ENCODE measurements at regions not wholly inside any gene's neighbourhood (a gene's known extent, or its start where the extent isn't known, plus 50 kb on each side); places are given as distances from the start of the nearest gene placed in this dataset.

- H3K27ac Mint-ChIP-seq: no peak overlapping the region
Measured at GRCh38 chr1:55926906-55927471, 652.4 kb downstream of the PLPP3 start.

GRCh38 chr1:55916907-55917306 lies 662.5 kb downstream of the PLPP3 start:
- no peak for TF ChIP-seq EZH2 (IDR thresholded peaks at IDR 0.05)
- TF ChIP-seq EZH2phosphoT487 (IDR thresholded peaks at IDR 0.05): no peak
- no peak for TF ChIP-seq CTCF (IDR thresholded peaks at IDR 0.05)
- Mint-ChIP-seq H3K27me3 (ENCODE audit: insufficient read depth, low read depth) (peaks cover 3% of the 10 kb centered on the region), H3K4me1 (no peaks in the 10 kb centered on the region), H3K4me3 (no peak overlapping the region), H3K9me3 (peaks cover 6% of the 10 kb centered on the region), H3K36me3 (no peaks in the 10 kb centered on the region), H3K27ac (no peak overlapping the region)
- H3K27me3 ChIP-seq: no peaks in the 10 kb centered on the region
- H3K4me3 ChIP-seq: no peak overlapping the region
- no peaks in the 10 kb centered on the region for H3F3A ChIP-seq (ENCODE audit: low read depth)
- no peaks in the 10 kb centered on the region for H3K4me1 ChIP-seq
- H3K36me3 ChIP-seq: no peaks in the 10 kb centered on the region
- DNase-seq (ENCODE audit: low spot score): no peak
- no peak overlapping the region for H3K4me2 ChIP-seq
- no peaks in the 10 kb centered on the region for H3K9me3 ChIP-seq (ENCODE audit: low read depth)
- H3K27ac ChIP-seq: no peak overlapping the region
- no peak overlapping the region for H3K9ac ChIP-seq
- no peaks in the 10 kb centered on the region for H4K20me1 ChIP-seq (ENCODE audit: low read depth)
- no peaks in the 10 kb centered on the region for H3K79me2 ChIP-seq (ENCODE audit: low read depth)
- H2AFZ ChIP-seq (replicated peaks): no peak overlapping the region

More at GRCh38 chr1:55926906-55927471, 652.4 kb downstream of the PLPP3 start:
- DNase-seq (ENCODE audit: low spot score): no peak
- H3K4me3 Mint-ChIP-seq: no peak overlapping the region
- H3K4me1 Mint-ChIP-seq: peaks cover 7% of the 10 kb centered on the region
- Histone ChIP-seq H3K4me3 (no peak overlapping the region), H3K79me2 (ENCODE audit: low read depth) (no peaks in the 10 kb centered on the region), H2AFZ (replicated peaks) (no peak overlapping the region), H3K9me3 (ENCODE audit: low read depth) (no peaks in the 10 kb centered on the region), H3F3A (ENCODE audit: low read depth) (no peaks in the 10 kb centered on the region), H3K27me3 (no peaks in the 10 kb centered on the region), H3K9ac (no peak overlapping the region), H3K4me2 (no peak overlapping the region), H3K27ac (no peak overlapping the region), H4K20me1 (ENCODE audit: low read depth) (no peaks in the 10 kb centered on the region), H3K4me1 (no peaks in the 10 kb centered on the region), H3K36me3 (no peaks in the 10 kb centered on the region)
- H3K9me3 Mint-ChIP-seq: no peaks in the 10 kb centered on the region
- no peak for TF ChIP-seq EZH2phosphoT487 (IDR thresholded peaks at IDR 0.05)
- TF ChIP-seq CTCF (IDR thresholded peaks at IDR 0.05): no peak
- TF ChIP-seq EZH2 (IDR thresholded peaks at IDR 0.05): no peak
- H3K27me3 Mint-ChIP-seq (ENCODE audit: insufficient read depth, low read depth): no peaks in the 10 kb centered on the region
- H3K36me3 Mint-ChIP-seq: no peaks in the 10 kb centered on the region

- Mint-ChIP-seq H3K4me3 (no peak overlapping the region), H3K27ac (no peak overlapping the region), H3K36me3 (no peaks in the 10 kb centered on the region), H3K27me3 (ENCODE audit: insufficient read depth, low read depth) (peaks cover 3% of the 10 kb centered on the region), H3K9me3 (peaks cover 6% of the 10 kb centered on the region), H3K4me1 (no peaks in the 10 kb centered on the region)
- H3F3A ChIP-seq (ENCODE audit: low read depth): no peaks in the 10 kb centered on the region
- no peak overlapping the region for H2AFZ ChIP-seq (replicated peaks)
- H3K27me3 ChIP-seq: no peaks in the 10 kb centered on the region
- no peaks in the 10 kb centered on the region for H3K9me3 ChIP-seq (ENCODE audit: low read depth)
- TF ChIP-seq EZH2 (IDR thresholded peaks at IDR 0.05) (no peak), CTCF (IDR thresholded peaks at IDR 0.05) (no peak), EZH2phosphoT487 (IDR thresholded peaks at IDR 0.05) (no peak)
- no peak overlapping the region for H3K4me3 ChIP-seq
- H3K9ac ChIP-seq: no peak overlapping the region
- H4K20me1 ChIP-seq (ENCODE audit: low read depth): no peaks in the 10 kb centered on the region
- no peaks in the 10 kb centered on the region for H3K4me1 ChIP-seq
- no peak overlapping the region for H3K27ac ChIP-seq
- DNase-seq (ENCODE audit: low spot score): no peak
- H3K36me3 ChIP-seq: no peaks in the 10 kb centered on the region
- no peak overlapping the region for H3K4me2 ChIP-seq
- no peaks in the 10 kb centered on the region for H3K79me2 ChIP-seq (ENCODE audit: low read depth)
Measured at GRCh38 chr1:55916481-55916880, 662.9 kb downstream of the PLPP3 start.

Data from neural progenitor cell (in vitro differentiated cells).